GM18517 (cell line): ENCODE measurements at regions not wholly inside any gene's neighbourhood (a gene's known extent, or its start where the extent isn't known, plus 50 kb on each side); places are given as distances from the start of the nearest gene placed in this dataset.
"Not testable (repeated sequence)": the region's sequence is repeated elsewhere in the genome, so short reads cannot be mapped to it uniquely, and the experiment has no call there.

Experiments
- ATAC-seq: cut with Tn5 transposase; IDR thresholded peaks from one replicate; pipeline ENCODE4 v1.9.1; 2021; ENCODE audit warnings: mild to moderate bottlenecking, moderate library complexity; ENCODE audit not compliant: unreplicated experiment

- not testable (repeated sequence) for ATAC-seq
These were observed 242.5 kb downstream of the CYLC2 start for GRCh38 chr9:103237571-103238109.

GRCh38 chr9:103242025-103242424 is 246.9 kb downstream of the CYLC2 start:
- ATAC-seq: no peak

- ATAC-seq: no peak
These were observed 247.4 kb downstream of the CYLC2 start for GRCh38 chr9:103242486-103242885.

GRCh38 chr9:103243553-103243952 is 248.4 kb downstream of the CYLC2 start:
- ATAC-seq: no peak

- no peak for ATAC-seq
These were observed 250.2 kb downstream of the CYLC2 start for GRCh38 chr9:103245369-103245768.

GRCh38 chr9:103261951-103262350 is 266.8 kb downstream of the CYLC2 start:
- no peak for ATAC-seq

- no peak for ATAC-seq
These were observed 270.9 kb downstream of the CYLC2 start for GRCh38 chr9:103266064-103266463.

GRCh38 chr9:103277240-103277639 is 282.1 kb downstream of the CYLC2 start:
- ATAC-seq: no peak

GRCh38 chr9:103281126-103281525 is 286.0 kb downstream of the CYLC2 start:
- ATAC-seq: no peak

GRCh38 chr9:103287361-103287760 is 292.2 kb downstream of the CYLC2 start:
- ATAC-seq: no peak

- ATAC-seq: no peak
These were observed 301.1 kb downstream of the CYLC2 start for GRCh38 chr9:103296189-103296588.

GRCh38 chr9:103301051-103301450 is 305.9 kb downstream of the CYLC2 start:
- no peak for ATAC-seq

GRCh38 chr9:103304797-103305196 is 309.7 kb downstream of the CYLC2 start:
- ATAC-seq: no peak

- no peak for ATAC-seq
These were observed 324.8 kb downstream of the CYLC2 start for GRCh38 chr9:103319979-103320378.

GRCh38 chr9:103323699-103324098 is 328.6 kb downstream of the CYLC2 start:
- ATAC-seq: no peak

- ATAC-seq: no peak
These were observed 340.3 kb downstream of the CYLC2 start for GRCh38 chr9:103335461-103335860.

- ATAC-seq: no peak
These were observed 359.9 kb downstream of the CYLC2 start for GRCh38 chr9:103355000-103355399.

GRCh38 chr9:103357980-103358379 is 362.8 kb downstream of the CYLC2 start:
- ATAC-seq: not testable (repeated sequence)

- no peak for ATAC-seq
These were observed 366.8 kb downstream of the CYLC2 start for GRCh38 chr9:103361906-103362305.

- no peak for ATAC-seq
These were observed 367.9 kb downstream of the CYLC2 start for GRCh38 chr9:103362986-103363385.

- ATAC-seq: no peak
These were observed 369.6 kb downstream of the CYLC2 start for GRCh38 chr9:103364753-103365152.

- ATAC-seq: no peak
These were observed 376.0 kb downstream of the CYLC2 start for GRCh38 chr9:103371152-103371551.

- no peak for ATAC-seq
These were observed 377.7 kb downstream of the CYLC2 start for GRCh38 chr9:103372828-103373227.
